MM.1S (cell line): ENCODE measurements at regions not wholly inside any gene's neighbourhood (a gene's known extent, or its start where the extent isn't known, plus 50 kb on each side); places are given as distances from the start of the nearest gene placed in this dataset.

Source experiments
- EZH2 ChIP-seq: fragments of 300-600 bp; sonication (generic); optimal IDR thresholded peaks from 2 replicates; pipeline ENCODE3; 2017; ENCODE audit warnings: low read depth, mild to moderate bottlenecking, antibody characterized with exemption, low read length, mixed read lengths
- EZH2phosphoT487 ChIP-seq: fragments of 300-600 bp; sonication (generic); IDR thresholded peaks from 2 replicates; pipeline ENCODE4 v1.6.1; 2018; ENCODE audit warnings: antibody characterized with exemption, low read length
- TF ChIP-seq, protein P1 (sequence below): fragments of 300-600 bp; sonication (generic); IDR thresholded peaks from 2 replicates; pipeline ENCODE4 v1.5.1; 2016; ENCODE audit warnings: antibody characterized with exemption, low read length, mixed read lengths

DNA sequence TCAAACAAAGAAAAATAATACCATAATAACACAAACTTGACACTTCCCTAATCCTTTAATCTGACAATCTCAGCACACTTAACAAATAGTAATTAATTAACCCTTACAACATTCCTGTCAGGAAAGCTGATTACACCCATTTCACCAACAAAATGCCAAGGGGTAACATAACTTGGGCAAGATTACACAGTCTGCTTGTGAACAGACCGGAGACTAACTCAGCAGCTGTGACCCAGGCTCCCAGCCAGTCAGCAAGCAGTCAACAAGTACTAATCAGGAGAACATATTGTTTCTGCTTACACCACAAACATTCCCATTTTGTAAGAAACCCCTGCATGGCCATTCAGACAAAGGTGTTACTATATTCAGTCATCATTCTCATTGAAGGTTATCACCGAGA lies 592.5 kb upstream of the FLRT2 start:
- TF ChIP-seq, protein P1, sequence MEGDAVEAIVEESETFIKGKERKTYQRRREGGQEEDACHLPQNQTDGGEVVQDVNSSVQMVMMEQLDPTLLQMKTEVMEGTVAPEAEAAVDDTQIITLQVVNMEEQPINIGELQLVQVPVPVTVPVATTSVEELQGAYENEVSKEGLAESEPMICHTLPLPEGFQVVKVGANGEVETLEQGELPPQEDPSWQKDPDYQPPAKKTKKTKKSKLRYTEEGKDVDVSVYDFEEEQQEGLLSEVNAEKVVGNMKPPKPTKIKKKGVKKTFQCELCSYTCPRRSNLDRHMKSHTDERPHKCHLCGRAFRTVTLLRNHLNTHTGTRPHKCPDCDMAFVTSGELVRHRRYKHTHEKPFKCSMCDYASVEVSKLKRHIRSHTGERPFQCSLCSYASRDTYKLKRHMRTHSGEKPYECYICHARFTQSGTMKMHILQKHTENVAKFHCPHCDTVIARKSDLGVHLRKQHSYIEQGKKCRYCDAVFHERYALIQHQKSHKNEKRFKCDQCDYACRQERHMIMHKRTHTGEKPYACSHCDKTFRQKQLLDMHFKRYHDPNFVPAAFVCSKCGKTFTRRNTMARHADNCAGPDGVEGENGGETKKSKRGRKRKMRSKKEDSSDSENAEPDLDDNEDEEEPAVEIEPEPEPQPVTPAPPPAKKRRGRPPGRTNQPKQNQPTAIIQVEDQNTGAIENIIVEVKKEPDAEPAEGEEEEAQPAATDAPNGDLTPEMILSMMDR = no peak
- no peak for TF ChIP-seq EZH2
- TF ChIP-seq EZH2phosphoT487 = no peak
